GM10266 (cell line): ENCODE measurements at regions not wholly inside any gene's neighbourhood (a gene's known extent, or its start where the extent isn't known, plus 50 kb on each side); places are given as distances from the start of the nearest gene placed in this dataset.
"Not testable (repeated sequence)": the region's sequence is repeated elsewhere in the genome, so short reads cannot be mapped to it uniquely, and the experiment has no call there.

ENCODE experiments used
- DNase-seq: peaks from one replicate; pipeline ENCODE4 v3.0.0; 2012; ENCODE audit errors: extremely low spot score
- TF ChIP-seq, protein P1 (sequence below): IDR thresholded peaks from 2 replicates; pipeline ENCODE4 v1.5.1; 2012; ENCODE audit warnings: mild to moderate bottlenecking, low read depth; ENCODE audit not compliant: control insufficient read depth, insufficient read depth; ENCODE audit errors: missing control alignments

DNA sequence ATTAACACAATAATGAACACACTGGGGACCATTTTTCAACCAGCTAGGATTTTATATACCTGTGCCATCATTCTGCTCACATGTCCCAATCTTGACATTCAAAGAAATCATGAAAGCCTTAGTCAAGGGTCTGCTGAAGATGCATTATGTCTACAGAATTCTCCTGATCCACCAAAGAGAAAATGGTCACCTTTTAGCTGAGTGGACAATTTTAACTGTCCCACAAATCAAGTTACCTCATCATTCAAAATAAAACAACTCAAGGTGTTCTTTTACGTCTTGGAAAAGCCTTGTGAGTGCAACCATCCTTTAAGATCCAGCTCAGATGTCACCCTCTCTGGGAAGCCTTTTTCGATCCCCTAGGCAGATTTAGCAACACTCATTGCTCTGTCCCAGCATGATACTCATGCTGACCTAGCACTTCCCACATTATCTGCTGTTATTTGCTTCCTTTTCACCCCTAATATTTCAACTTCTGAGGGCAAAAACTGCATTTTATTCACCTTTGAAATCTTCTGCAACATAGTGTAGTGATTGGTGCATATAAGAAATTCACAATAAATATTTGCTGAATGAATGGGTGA, 80.1 kb downstream of the LMO4 start:
- no peak for DNase-seq
- TF ChIP-seq, protein P1, sequence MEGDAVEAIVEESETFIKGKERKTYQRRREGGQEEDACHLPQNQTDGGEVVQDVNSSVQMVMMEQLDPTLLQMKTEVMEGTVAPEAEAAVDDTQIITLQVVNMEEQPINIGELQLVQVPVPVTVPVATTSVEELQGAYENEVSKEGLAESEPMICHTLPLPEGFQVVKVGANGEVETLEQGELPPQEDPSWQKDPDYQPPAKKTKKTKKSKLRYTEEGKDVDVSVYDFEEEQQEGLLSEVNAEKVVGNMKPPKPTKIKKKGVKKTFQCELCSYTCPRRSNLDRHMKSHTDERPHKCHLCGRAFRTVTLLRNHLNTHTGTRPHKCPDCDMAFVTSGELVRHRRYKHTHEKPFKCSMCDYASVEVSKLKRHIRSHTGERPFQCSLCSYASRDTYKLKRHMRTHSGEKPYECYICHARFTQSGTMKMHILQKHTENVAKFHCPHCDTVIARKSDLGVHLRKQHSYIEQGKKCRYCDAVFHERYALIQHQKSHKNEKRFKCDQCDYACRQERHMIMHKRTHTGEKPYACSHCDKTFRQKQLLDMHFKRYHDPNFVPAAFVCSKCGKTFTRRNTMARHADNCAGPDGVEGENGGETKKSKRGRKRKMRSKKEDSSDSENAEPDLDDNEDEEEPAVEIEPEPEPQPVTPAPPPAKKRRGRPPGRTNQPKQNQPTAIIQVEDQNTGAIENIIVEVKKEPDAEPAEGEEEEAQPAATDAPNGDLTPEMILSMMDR: no peak

DNA sequence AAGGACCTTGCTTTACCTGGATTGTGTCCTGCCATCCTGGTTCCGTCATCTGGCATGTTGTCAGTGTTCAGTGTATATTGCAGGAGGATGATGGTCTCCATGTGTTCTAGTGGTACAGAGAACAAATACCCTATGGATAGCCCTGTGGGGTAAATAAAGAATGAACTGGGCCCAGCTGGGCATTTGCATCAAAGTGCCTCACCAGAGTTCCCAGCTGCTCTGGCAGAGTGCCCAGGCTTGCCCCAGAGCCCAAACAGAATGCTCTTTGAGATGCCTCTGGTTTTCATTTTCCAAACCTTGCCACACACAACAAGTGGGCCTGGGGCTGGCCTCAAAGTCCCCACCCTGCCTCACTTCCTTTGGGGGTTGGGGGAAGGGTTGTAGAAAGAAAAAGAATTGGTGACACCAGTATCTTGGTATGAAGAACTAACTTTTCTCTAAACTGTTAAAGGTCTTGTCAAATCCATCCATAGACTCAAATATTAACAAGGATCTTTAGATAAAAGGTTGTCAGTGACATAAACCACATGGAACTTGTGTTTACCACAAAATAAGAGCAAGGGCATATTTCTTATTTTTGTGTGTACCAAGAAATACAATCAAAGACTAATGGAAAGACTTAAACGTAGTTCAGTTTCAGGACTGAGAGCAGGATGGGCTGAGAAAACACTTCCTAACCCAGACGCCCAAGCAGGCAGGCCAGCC, 82.2 kb downstream of the LMO4 start:
- DNase-seq: no peak

DNA sequence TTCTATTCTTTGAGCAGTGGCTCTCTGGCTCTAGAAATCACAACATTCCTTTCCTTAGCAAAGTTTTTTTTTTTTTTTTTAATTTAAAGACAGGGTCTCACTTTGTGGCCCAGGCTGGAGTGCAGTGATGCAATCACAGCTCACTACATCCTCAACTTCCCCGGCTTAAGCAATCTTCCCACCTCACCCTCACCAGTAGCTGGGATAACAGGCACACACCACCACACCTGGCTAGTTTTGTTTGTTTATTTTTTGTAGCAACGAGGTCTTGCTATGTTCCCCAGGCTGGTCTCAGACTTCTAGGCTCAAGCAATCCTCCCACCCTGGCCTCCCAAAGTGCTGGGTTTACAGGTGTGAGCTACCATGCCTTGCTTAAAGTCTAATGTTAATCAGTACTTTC, 85.2 kb downstream of the LMO4 start:
- not testable (repeated sequence) for DNase-seq

More for the DNA sequence above, 82.2 kb downstream of the LMO4 start:
- TF ChIP-seq, protein P1: no peak

DNA sequence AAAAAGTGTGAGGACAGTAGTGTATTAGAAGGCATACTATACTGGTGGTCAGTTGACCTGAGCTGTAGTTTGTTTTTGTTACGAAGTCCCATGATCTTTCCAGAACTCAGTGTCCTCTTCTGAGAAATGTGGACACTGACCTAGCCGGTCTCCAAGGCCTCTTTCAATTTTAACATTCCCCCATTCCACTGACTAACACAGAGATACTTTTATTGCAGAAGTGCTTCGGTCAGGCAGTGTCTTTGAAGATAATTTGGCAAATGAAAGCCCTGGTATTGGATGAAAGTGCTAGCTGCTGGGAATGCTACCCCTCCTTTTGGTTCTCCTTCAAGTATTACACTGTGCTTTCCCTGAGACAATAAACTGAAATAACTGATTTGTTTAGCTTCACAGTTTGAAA, 89.4 kb downstream of the LMO4 start:
- TF ChIP-seq, protein P1: no peak
- no peak for DNase-seq

DNA sequence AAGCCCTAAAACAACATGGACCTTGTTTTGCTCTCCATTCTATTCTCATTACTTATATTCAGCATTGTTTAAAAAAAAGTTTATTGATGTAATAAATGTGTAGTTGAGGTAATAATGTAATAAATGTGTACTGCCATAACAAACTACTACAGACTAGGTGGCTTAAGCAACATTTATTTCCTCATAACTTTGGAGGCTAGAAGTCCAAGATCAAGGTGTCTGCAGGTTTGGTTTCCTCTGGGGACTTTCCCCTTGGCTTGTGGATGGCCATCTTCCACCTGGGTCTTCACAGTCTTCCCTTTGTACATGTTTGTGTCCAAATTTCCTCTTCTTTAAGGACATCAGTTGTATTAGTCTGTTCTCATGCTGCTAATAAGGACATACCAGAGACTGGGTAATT, 93.1 kb downstream of the LMO4 start:
- TF ChIP-seq, protein P1: no peak

DNA sequence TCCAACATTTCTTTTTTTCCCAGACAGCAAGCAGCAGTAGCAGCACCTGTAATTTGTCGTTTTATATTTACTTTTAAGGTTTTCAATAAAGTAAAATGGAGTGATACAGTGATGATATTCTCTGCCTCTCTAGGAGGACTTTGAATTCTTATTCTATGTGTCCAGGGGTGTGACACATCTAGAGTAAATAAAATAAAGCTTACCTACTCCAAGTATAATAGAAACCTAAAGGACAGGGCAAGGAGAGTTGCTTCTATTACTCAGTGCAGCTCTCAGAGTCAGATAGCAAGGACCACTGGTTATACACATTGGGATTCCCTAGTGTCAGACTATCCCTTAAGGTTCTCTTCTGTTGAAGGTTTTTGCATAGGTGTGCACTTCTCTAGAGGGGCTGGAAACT, 95.9 kb downstream of the LMO4 start:
- DNase-seq: no peak
- TF ChIP-seq, protein P1: no peak

More for the DNA sequence above, 93.1 kb downstream of the LMO4 start:
- DNase-seq: no peak

DNA sequence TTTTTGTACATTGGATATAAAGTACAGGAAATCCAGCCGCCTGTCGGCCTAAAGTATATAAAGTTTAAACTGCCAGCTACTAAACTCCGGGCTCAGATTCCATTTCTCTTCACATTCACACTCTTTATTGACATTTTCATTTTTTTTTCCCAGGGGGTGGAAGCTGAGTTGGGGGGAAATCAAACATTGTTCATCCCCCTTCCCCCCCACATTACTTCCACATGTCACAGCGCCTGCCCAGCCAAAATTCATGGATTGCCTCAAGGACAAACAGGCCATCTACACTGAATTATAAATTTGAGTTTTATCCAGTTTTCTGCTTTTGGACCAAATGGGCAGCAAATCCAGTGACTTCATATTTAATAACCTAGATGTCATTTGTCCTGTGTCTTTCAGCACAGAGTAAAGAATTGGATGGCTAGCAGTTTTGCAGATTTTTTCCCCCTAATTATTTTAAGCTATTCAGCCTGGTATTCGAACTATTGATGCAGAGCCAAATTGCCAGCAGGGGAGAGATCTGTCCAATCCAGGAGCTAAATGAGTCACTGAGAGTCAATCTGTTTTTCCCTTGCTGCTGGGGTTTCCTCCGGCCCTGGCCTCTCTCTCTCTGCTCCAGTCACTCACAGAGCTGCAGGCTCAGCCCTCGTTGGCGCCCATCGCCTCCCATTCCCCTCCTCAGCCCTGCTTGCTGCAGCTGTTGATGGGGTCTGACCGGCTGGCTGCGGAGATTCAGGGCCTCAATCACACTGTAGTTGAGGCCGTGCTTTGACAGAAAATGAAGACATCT, 98.0 kb downstream of the LMO4 start:
- TF ChIP-seq, protein P1: no peak
- no peak for DNase-seq
